GM23338 (cell line): ENCODE measurements at regions not wholly inside any gene's neighbourhood (a gene's known extent, or its start where the extent isn't known, plus 50 kb on each side); places are given as distances from the start of the nearest gene placed in this dataset.

Experiments used
- ATAC-seq: fragments of 200-7000 bp; cut with Tn5 transposase; 3 replicates; pipeline ENCODE4 v1.9.1; 2020
- DNase-seq: peaks from one replicate; pipeline ENCODE4 v3.0.0-alpha.2; 2015; ENCODE audit warnings: low spot score
- H2AFZ ChIP-seq: fragments of 200-600 bp; sonication (generic); 2 replicates; pipeline ENCODE4 v1.8.0; 2016; ENCODE audit warnings: antibody characterized with exemption, mild to moderate bottlenecking, moderate library complexity
- H3F3A ChIP-seq: fragments of 200-600 bp; sonication (generic); replicated peaks from 2 replicates; pipeline ENCODE4 v1.8.0; 2017; ENCODE audit warnings: antibody characterized with exemption, mixed run types, low read depth
- H3K27ac ChIP-seq: fragments of 200-600 bp; sonication (generic); 2 replicates; pipeline ENCODE4 v1.6.1; 2016; ENCODE audit warnings: low read depth
- H3K27me3 ChIP-seq: fragments of 200-600 bp; sonication (generic); 2 replicates; pipeline ENCODE4 v1.8.0; 2016; ENCODE audit warnings: mild to moderate bottlenecking, mixed run types, moderate library complexity; ENCODE audit not compliant: insufficient read depth
- H3K36me3 ChIP-seq: fragments of 200-600 bp; sonication (generic); 2 replicates; pipeline ENCODE4 v1.8.0; 2016; ENCODE audit warnings: mild to moderate bottlenecking; ENCODE audit not compliant: insufficient read depth
- H3K4me1 ChIP-seq: fragments of 200-600 bp; sonication (generic); 2 replicates; pipeline ENCODE4 v1.8.0; 2016; ENCODE audit warnings: mild to moderate bottlenecking, moderate library complexity; ENCODE audit not compliant: insufficient read depth
- H3K4me2 ChIP-seq: fragments of 200-600 bp; sonication (generic); 2 replicates; pipeline ENCODE4 v1.7.1; 2017; ENCODE audit warnings: mixed run types
- H3K4me3 ChIP-seq: fragments of 200-600 bp; sonication (generic); 2 replicates; pipeline ENCODE4 v1.6.1; 2016; ENCODE audit warnings: mixed run types
- H3K79me2 ChIP-seq: fragments of 200-600 bp; sonication (generic); replicated peaks from 2 replicates; pipeline ENCODE4 v1.8.0; 2017; ENCODE audit warnings: mild to moderate bottlenecking; ENCODE audit not compliant: insufficient read depth
- H3K9me2 ChIP-seq: fragments of 200-600 bp; sonication (generic); 2 replicates; pipeline ENCODE4 v1.8.0; 2017; ENCODE audit not compliant: insufficient read depth
- H4K20me1 ChIP-seq: fragments of 200-600 bp; sonication (generic); replicated peaks from 2 replicates; pipeline ENCODE4 v1.8.0; 2017; ENCODE audit warnings: mild to moderate bottlenecking; ENCODE audit not compliant: insufficient read depth
- H3K27ac Mint-ChIP-seq: 2 replicates; pipeline ENCODE4 v1.8.0; 2020; ENCODE audit warnings: inconsistent platforms, mild to moderate bottlenecking, moderate library complexity, mixed read lengths
- H3K27me3 Mint-ChIP-seq: 3 replicates; pipeline ENCODE4 v1.8.0; 2022; ENCODE audit warnings: low read depth, mild to moderate bottlenecking, moderate library complexity, mixed read lengths, inconsistent platforms; ENCODE audit not compliant: insufficient read depth, poor library complexity
- H3K36me3 Mint-ChIP-seq: 3 replicates; pipeline ENCODE4 v1.8.0; 2021; ENCODE audit warnings: low read depth, mild to moderate bottlenecking, inconsistent platforms, moderate library complexity, mixed read lengths
- H3K4me1 Mint-ChIP-seq: 3 replicates; pipeline ENCODE4 v1.8.0; 2020; ENCODE audit warnings: mild to moderate bottlenecking, inconsistent platforms, mixed read lengths
- H3K4me3 Mint-ChIP-seq: 3 replicates; pipeline ENCODE4 v1.8.0; 2021; ENCODE audit warnings: moderate library complexity, mild to moderate bottlenecking, inconsistent platforms, mixed read lengths
- H3K9me3 Mint-ChIP-seq: 3 replicates; pipeline ENCODE4 v1.8.0; 2020; ENCODE audit warnings: moderate library complexity, mild to moderate bottlenecking, inconsistent platforms, mixed read lengths
- EZH2 ChIP-seq: fragments of 200-600 bp; sonication (generic); IDR thresholded peaks from one replicate; pipeline ENCODE4 v1.8.0; 2017; ENCODE audit warnings: antibody characterized with exemption, mild to moderate bottlenecking, low read depth; ENCODE audit not compliant: unreplicated experiment
- EZH2phosphoT487 ChIP-seq: fragments of 200-600 bp; sonication (generic); IDR thresholded peaks from one replicate; pipeline ENCODE4 v1.8.1; 2018; ENCODE audit warnings: antibody characterized with exemption; ENCODE audit not compliant: unreplicated experiment
- JUNB ChIP-seq: IDR thresholded peaks from one replicate; pipeline ENCODE4 v1.6.1; 2016; ENCODE audit warnings: antibody characterized with exemption; ENCODE audit not compliant: unreplicated experiment
- NANOG ChIP-seq: IDR thresholded peaks from 2 replicates; pipeline ENCODE4 v1.6.1; 2016; ENCODE audit warnings: antibody characterized with exemption, borderline replicate concordance
- POLR2AphosphoS5 ChIP-seq: IDR thresholded peaks from 2 replicates; pipeline ENCODE4 v1.6.1; 2016; ENCODE audit warnings: antibody characterized with exemption, low read depth
- ZNF114 ChIP-seq: fragments of 250-450 bp; sonication (Bioruptor Pico); IDR thresholded peaks from 2 replicates; pipeline ENCODE4 v1.5.0; 2020; ENCODE audit warnings: mild to moderate bottlenecking, moderate library complexity
- TF ChIP-seq, protein P1 (sequence below): IDR thresholded peaks from one replicate; pipeline ENCODE4 v1.6.1; 2018; ENCODE audit warnings: antibody characterized with exemption; ENCODE audit not compliant: unreplicated experiment
- TF ChIP-seq, protein P2 (sequence below): IDR thresholded peaks from 2 replicates; pipeline ENCODE4 v1.6.1; 2016; ENCODE audit warnings: antibody characterized with exemption

DNA sequence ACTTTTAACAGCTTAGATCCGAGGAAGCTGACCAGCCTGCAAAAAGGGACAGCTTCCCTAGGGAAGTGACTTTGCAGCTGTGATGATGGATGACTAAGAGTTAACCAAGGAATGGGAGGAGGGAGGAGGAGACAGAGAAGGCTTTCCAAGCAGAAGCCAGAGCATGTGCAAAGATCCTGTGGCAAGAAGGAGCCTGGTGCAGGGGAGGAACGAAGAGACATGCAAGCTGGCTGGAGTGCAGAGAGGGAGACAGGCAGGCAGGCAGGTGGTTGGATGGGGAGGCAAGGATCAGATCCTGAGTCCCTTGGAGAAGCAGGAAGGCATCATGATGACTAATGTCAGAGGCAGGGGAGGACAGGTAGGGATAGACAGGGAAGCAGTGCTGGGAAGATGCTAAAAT lies 148.8 kb downstream of the PFKFB3 start:
- Histone ChIP-seq H3F3A (no peaks in the 10 kb centered on the region), H3K4me3 (no peak overlapping the region), H3K79me2 (no peaks in the 10 kb centered on the region), H4K20me1 (no peaks in the 10 kb centered on the region), H3K4me1 (no peaks in the 10 kb centered on the region), H3K27me3 (no peaks in the 10 kb centered on the region), H2AFZ (no peak overlapping the region), H3K4me2 (no peak overlapping the region), H3K36me3 (no peaks in the 10 kb centered on the region), H3K27ac (no peak overlapping the region), H3K9me2 (0 out of 2 replicates have a peak, but pooled peaks cover 11% of the 10 kb centered on the region)
- Mint-ChIP-seq H3K9me3 (peaks cover 13% of the 10 kb centered on the region), H3K4me1 (peaks cover 11% of the 10 kb centered on the region), H3K27ac (no peak overlapping the region), H3K36me3 (peaks cover 3% of the 10 kb centered on the region; the same call in 2 of the 3 replicates), H3K27me3 (no peaks in the 10 kb centered on the region), H3K4me3 (no peak overlapping the region)
- DNase-seq = no peak
- TF ChIP-seq EZH2 = no peak
- TF ChIP-seq ZNF114 (CRISPR knock-in tag) = no peak
- no peak for TF ChIP-seq JUNB
- no peak for TF ChIP-seq EZH2phosphoT487
- ATAC-seq = no peak

DNA sequence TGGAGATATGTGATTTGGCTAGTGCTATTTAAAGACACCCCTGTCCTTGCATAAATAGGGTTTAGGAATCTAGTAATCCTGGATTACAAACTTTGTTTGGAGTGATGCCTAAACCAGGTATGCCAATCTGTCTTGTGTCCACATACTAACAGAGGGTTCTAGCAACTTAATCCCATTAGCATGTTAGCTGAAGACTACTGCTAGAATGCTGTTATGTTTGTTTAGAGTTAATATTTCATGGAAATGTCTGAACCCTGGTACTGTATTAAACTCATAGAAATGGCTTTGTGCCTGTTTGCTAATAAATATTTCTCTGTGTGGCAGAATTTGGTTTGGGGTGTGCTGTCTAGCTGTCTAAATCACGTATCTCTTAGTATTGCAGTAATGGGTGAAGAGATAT lies 150.8 kb downstream of the PFKFB3 start:
- no peaks in the 10 kb centered on the region for H4K20me1 ChIP-seq
- no peak overlapping the region for H3K4me3 ChIP-seq
- no peaks in the 10 kb centered on the region for H3K27me3 Mint-ChIP-seq
- H3K4me1 ChIP-seq = no peaks in the 10 kb centered on the region
- no peaks in the 10 kb centered on the region for H3K79me2 ChIP-seq
- H3K36me3 Mint-ChIP-seq = peaks cover 9% of the 10 kb centered on the region; the same call in 2 of the 3 replicates
- no peak overlapping the region for H3K27ac ChIP-seq
- no peaks in the 10 kb centered on the region for H3K36me3 ChIP-seq
- TF ChIP-seq, protein P1, sequence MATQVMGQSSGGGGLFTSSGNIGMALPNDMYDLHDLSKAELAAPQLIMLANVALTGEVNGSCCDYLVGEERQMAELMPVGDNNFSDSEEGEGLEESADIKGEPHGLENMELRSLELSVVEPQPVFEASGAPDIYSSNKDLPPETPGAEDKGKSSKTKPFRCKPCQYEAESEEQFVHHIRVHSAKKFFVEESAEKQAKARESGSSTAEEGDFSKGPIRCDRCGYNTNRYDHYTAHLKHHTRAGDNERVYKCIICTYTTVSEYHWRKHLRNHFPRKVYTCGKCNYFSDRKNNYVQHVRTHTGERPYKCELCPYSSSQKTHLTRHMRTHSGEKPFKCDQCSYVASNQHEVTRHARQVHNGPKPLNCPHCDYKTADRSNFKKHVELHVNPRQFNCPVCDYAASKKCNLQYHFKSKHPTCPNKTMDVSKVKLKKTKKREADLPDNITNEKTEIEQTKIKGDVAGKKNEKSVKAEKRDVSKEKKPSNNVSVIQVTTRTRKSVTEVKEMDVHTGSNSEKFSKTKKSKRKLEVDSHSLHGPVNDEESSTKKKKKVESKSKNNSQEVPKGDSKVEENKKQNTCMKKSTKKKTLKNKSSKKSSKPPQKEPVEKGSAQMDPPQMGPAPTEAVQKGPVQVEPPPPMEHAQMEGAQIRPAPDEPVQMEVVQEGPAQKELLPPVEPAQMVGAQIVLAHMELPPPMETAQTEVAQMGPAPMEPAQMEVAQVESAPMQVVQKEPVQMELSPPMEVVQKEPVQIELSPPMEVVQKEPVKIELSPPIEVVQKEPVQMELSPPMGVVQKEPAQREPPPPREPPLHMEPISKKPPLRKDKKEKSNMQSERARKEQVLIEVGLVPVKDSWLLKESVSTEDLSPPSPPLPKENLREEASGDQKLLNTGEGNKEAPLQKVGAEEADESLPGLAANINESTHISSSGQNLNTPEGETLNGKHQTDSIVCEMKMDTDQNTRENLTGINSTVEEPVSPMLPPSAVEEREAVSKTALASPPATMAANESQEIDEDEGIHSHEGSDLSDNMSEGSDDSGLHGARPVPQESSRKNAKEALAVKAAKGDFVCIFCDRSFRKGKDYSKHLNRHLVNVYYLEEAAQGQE = no peak
- TF ChIP-seq EZH2phosphoT487 (no peak), POLR2AphosphoS5 (no peak), EZH2 (no peak), ZNF114 (CRISPR knock-in tag) (no peak), NANOG (no peak)
- TF ChIP-seq, protein P2, sequence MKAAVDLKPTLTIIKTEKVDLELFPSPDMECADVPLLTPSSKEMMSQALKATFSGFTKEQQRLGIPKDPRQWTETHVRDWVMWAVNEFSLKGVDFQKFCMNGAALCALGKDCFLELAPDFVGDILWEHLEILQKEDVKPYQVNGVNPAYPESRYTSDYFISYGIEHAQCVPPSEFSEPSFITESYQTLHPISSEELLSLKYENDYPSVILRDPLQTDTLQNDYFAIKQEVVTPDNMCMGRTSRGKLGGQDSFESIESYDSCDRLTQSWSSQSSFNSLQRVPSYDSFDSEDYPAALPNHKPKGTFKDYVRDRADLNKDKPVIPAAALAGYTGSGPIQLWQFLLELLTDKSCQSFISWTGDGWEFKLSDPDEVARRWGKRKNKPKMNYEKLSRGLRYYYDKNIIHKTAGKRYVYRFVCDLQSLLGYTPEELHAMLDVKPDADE = no peak
- no peaks in the 10 kb centered on the region for H3K27me3 ChIP-seq
- no peak overlapping the region for H3K27ac Mint-ChIP-seq
- DNase-seq = no peak
- H3F3A ChIP-seq = no peaks in the 10 kb centered on the region
- H3K9me3 Mint-ChIP-seq = peaks cover 26% of the 10 kb centered on the region
- peaks cover under 1% of the 10 kb centered on the region; the same call in 1 of the 3 replicates for H3K4me1 Mint-ChIP-seq
- H3K4me3 Mint-ChIP-seq = no peak overlapping the region
- no peak overlapping the region for H3K4me2 ChIP-seq
- H3K9me2 ChIP-seq = 0 out of 2 replicates have a peak, but pooled peaks cover 11% of the 10 kb centered on the region
- no peak overlapping the region for H2AFZ ChIP-seq
- ATAC-seq = no peak
